Lower leg skin (tissue), 4 donors: ENCODE measurements at regions not wholly inside any gene's neighbourhood (a gene's known extent, or its start where the extent isn't known, plus 50 kb on each side); places are given as distances from the start of the nearest gene placed in this dataset.
"Not testable (repeated sequence)": the region's sequence is repeated elsewhere in the genome, so short reads cannot be mapped to it uniquely, and the experiment has no call there.

ENCODE experiments used
- DNase-seq, 2 donors: peaks; one replicate each; pipeline ENCODE4 v3.0.0-alpha.2; 2019; ENCODE audit warnings: low spot score in 2 of 2
- H3K4me3 ChIP-seq: fragments of 200-600 bp; sonication (generic); 2 replicates; pipeline ENCODE4 v1.5.1; 2017; ENCODE audit warnings: mild to moderate bottlenecking, low read depth; ENCODE audit not compliant: poor library complexity, severe bottlenecking
- CTCF ChIP-seq, 3 donors: fragments of 450-650 bp; IDR thresholded peaks; one replicate each; pipeline ENCODE4 v1.5.1; 2016; ENCODE audit warnings: antibody characterized with exemption in 3 of 3, mild to moderate bottlenecking in 3 of 3, moderate library complexity in 2 of 3
- POLR2A ChIP-seq, 2 donors: fragments of 450-650 bp; IDR thresholded peaks; one replicate each; pipeline ENCODE4 v1.6.1; 2016 to 2017; ENCODE audit warnings: antibody characterized with exemption in 2 of 2, mild to moderate bottlenecking in 1 of 2, moderate library complexity in 1 of 2
- whole genome bisulfite sequencing, 2 donors: methylation state at CpG; one replicate each; pipeline ENCODE4 v1.1.5; 2018; 5-methylcytosine and 5-hydroxymethylcytosine counted together
- intact Hi-C: fragments of 100-400 bp; cut with DNase I; formaldehyde crosslinking; loops from one replicate; pipeline ENCODE4 v1.15.0; 2023; ENCODE audit warnings: low total_unique reads

GRCh38 chr5:110001648-110002047 lies 311.9 kb downstream of the MAN2A1 start:
- no peak overlapping the region for H3K4me3 ChIP-seq
- intact Hi-C loops: no loop called here
- DNase-seq: no peak
- TF ChIP-seq CTCF (IDR thresholded peaks at IDR 0.05): no peak
- 87 to 94% methylated on average over 1 of the region's 1 CpG for WGBS, 2 donors

- DNase-seq: no peak
- H3K4me3 ChIP-seq: no peak overlapping the region
- TF ChIP-seq CTCF (IDR thresholded peaks at IDR 0.05) (no peak), POLR2A (IDR thresholded peaks at IDR 0.05) (no peak)
- 100% methylated on average over 1 of the region's 1 CpG for WGBS, 2 donors
- intact Hi-C loops: no loop called here
These were observed 312.9 kb downstream of the MAN2A1 start for GRCh38 chr5:110002652-110003051.

GRCh38 chr5:110005907-110006562 lies 316.3 kb downstream of the MAN2A1 start:
- WGBS, 2 donors: 94 to 95% methylated on average over 10 of the region's 10 CpGs
- DNase-seq, intact Hi-C loops: not testable (repeated sequence)

GRCh38 chr5:110007101-110007500 lies 317.4 kb downstream of the MAN2A1 start:
- TF ChIP-seq POLR2A (IDR thresholded peaks at IDR 0.05) (no peak), CTCF (IDR thresholded peaks at IDR 0.05) (no peak)
- intact Hi-C loops: no loop called here
- DNase-seq: no peak
- no peak overlapping the region for H3K4me3 ChIP-seq

More at GRCh38 chr5:110005907-110006562, 316.3 kb downstream of the MAN2A1 start:
- H3K4me3 ChIP-seq: not testable (repeated sequence)

- H3K4me3 ChIP-seq: no peak overlapping the region
- no peak for DNase-seq
- no peak for TF ChIP-seq CTCF (IDR thresholded peaks at IDR 0.05)
- TF ChIP-seq POLR2A (IDR thresholded peaks at IDR 0.05): no peak
- intact Hi-C loops: no loop called here
- 65 to 80% methylated on average over 4 of the region's 4 CpGs for WGBS, 2 donors
These were observed 318.4 kb downstream of the MAN2A1 start for GRCh38 chr5:110008131-110008530.

GRCh38 chr5:110012145-110012544 lies 322.4 kb downstream of the MAN2A1 start:
- intact Hi-C loops: no loop called here
- 55 to 59% methylated on average over 1 of the region's 1 CpG for WGBS, 2 donors
- no peak for DNase-seq
- no peak for TF ChIP-seq CTCF (IDR thresholded peaks at IDR 0.05)
- no peak overlapping the region for H3K4me3 ChIP-seq
